ENCODE measurements at regions not wholly inside any gene's neighbourhood (a gene's known extent, or its start where the extent isn't known, plus 50 kb on each side); places are given as distances from the start of the nearest gene placed in this dataset.
"Not testable (repeated sequence)": the region's sequence is repeated elsewhere in the genome, so short reads cannot be mapped to it uniquely, and the experiment has no call there.

GRCh38 chr22:26933105-26933590 lies 275.8 kb downstream of the MIAT start:
- no peak for DNase-seq

- no peak for DNase-seq
These were observed 279.8 kb downstream of the MIAT start for GRCh38 chr22:26937213-26937612.

GRCh38 chr22:26939466-26939865 lies 282.1 kb downstream of the MIAT start:
- no peak for DNase-seq

GRCh38 chr22:26941896-26942636 lies 284.7 kb downstream of the MIAT start:
- no peak for DNase-seq

- no peak for DNase-seq
These were observed 285.2 kb downstream of the MIAT start for GRCh38 chr22:26942637-26942957.

GRCh38 chr22:26945565-26945964 lies 288.2 kb downstream of the MIAT start:
- DNase-seq: no peak

- peak; percentile 47 for DNase-seq
These were observed 291.8 kb downstream of the MIAT start for GRCh38 chr22:26949193-26949592.

GRCh38 chr22:26951139-26951538 lies 293.8 kb downstream of the MIAT start:
- DNase-seq: not testable (repeated sequence)

- DNase-seq: no peak
These were observed 294.6 kb downstream of the MIAT start for GRCh38 chr22:26952004-26952403.

GRCh38 chr22:26952451-26953011 lies 295.1 kb downstream of the MIAT start:
- no peak for DNase-seq

- DNase-seq: no peak
These were observed 295.9 kb downstream of the MIAT start for GRCh38 chr22:26953012-26953883.

GRCh38 chr22:26956371-26956770 lies 299.0 kb downstream of the MIAT start:
- DNase-seq: no peak

- no peak for DNase-seq
These were observed 299.8 kb downstream of the MIAT start for GRCh38 chr22:26957176-26957575.

GRCh38 chr22:26957897-26958296 lies 300.5 kb downstream of the MIAT start:
- no peak for DNase-seq

GRCh38 chr22:26958378-26958777 lies 301.0 kb downstream of the MIAT start:
- no peak for DNase-seq

- DNase-seq: no peak
These were observed 307.3 kb downstream of the MIAT start for GRCh38 chr22:26964642-26965041.

- DNase-seq: no peak
These were observed 309.9 kb downstream of the MIAT start for GRCh38 chr22:26967282-26967681.

- DNase-seq: no peak
These were observed 311.6 kb downstream of the MIAT start for GRCh38 chr22:26968859-26969523.

- no peak for DNase-seq
These were observed 313.5 kb downstream of the MIAT start for GRCh38 chr22:26970809-26971394.

GRCh38 chr22:26972286-26972685 lies 314.9 kb downstream of the MIAT start:
- DNase-seq: no peak

GRCh38 chr22:26972915-26973314 lies 315.5 kb downstream of the MIAT start:
- not testable (repeated sequence) for DNase-seq

- DNase-seq: no peak
These were observed 316.6 kb downstream of the MIAT start for GRCh38 chr22:26974034-26974433.
